K562 (cell line): ENCODE measurements at regions not wholly inside any gene's neighbourhood (a gene's known extent, or its start where the extent isn't known, plus 50 kb on each side); places are given as distances from the start of the nearest gene placed in this dataset.

ENCODE experiments used
- ATAC-seq: fragments of 200-7000 bp; cut with Tn5 transposase; 3 replicates; pipeline ENCODE4 v1.9.1; 2020; ENCODE audit warnings: moderate library complexity
- BruUV-seq: library from RNA; stranded (reverse); fragments of 400-500 nt; replicated peaks from 2 replicates; lab custom pipeline; 2021; lab: Mats Ljungman, UMichigan
- CTCF ChIA-PET: fragments of 300-600 bp; formaldehyde crosslinking; extraction: SDS; loops from one replicate; lab custom pipeline; 2021; ENCODE audit warnings: low intra/inter-chr PET ratio; lab: Yijun Ruan, JAX
- POLR2A ChIA-PET: fragments of 300-600, 350-650 bp; sonication (Branson Sonifier 250); formaldehyde crosslinking; extraction: SDS; loops from one replicate; lab custom pipeline; 2021; ENCODE audit warnings: antibody characterized with exemption, inconsistent platforms; lab: Yijun Ruan, JAX
- DNase-seq, 4 experiments: peaks; one replicate each; pipeline versions ENCODE4 v3.0.0 to v3.0.0-alpha.2; 2011 to 2018; ENCODE audit warnings: low spot score in 3 of 4, mixed read lengths in 3 of 4; ENCODE audit errors: extremely low read depth in 1 of 4
- FAIRE-seq: peaks from 2 replicates; lab custom pipeline; 2011; peaks lifted over from hg19 to GRCh38; lab: Jason Lieb, UNC
- H2AFZ ChIP-seq: 2 replicates; pipeline ENCODE4 v1.6.0; 2011; ENCODE audit warnings: low read depth, low read length, control low read depth, inconsistent platforms
- H3K27ac ChIP-seq: fragments of 200-600 bp; 3 replicates; pipeline ENCODE4 v1.8.0; 2011; ENCODE audit warnings: low read depth, mild to moderate bottlenecking, control low read depth, inconsistent platforms, low read length, moderate library complexity, mixed read lengths; ENCODE audit errors: extremely low read depth
- H3K27me3 ChIP-seq, 2 experiments: fragments of 300-600 bp in 1 of 2; 2 replicates in 1 of 2; 3 replicates in 1 of 2; pipeline versions ENCODE4 v1.6.0 to v1.8.0; 2011; ENCODE audit warnings: inconsistent platforms in 2 of 2, low read length in 2 of 2, mild to moderate bottlenecking in 1 of 2, mixed read lengths in 1 of 2, moderate library complexity in 1 of 2; ENCODE audit not compliant: control insufficient read depth in 2 of 2, insufficient read depth in 2 of 2
- H3K36me3 ChIP-seq: fragments of 300-600 bp; 3 replicates; pipeline ENCODE4 v1.8.0; 2011; ENCODE audit warnings: mild to moderate bottlenecking, low read length, inconsistent platforms; ENCODE audit not compliant: control insufficient read depth, insufficient read depth
- H3K4me1 ChIP-seq, 2 experiments: fragments of 200-600 bp in 1 of 2; replicated peaks in 1 of 2; 2 replicates in 1 of 2; 3 replicates in 1 of 2; pipeline versions ENCODE4 v1.5.1 to v1.8.0; 2011; ENCODE audit warnings: inconsistent platforms in 2 of 2, low read length in 2 of 2, mild to moderate bottlenecking in 1 of 2, mixed read lengths in 1 of 2, moderate library complexity in 1 of 2; ENCODE audit not compliant: control insufficient read depth in 2 of 2, insufficient read depth in 2 of 2
- H3K4me2 ChIP-seq: 2 replicates; pipeline ENCODE4 v1.6.1; 2011; ENCODE audit warnings: low read length, control low read depth, inconsistent platforms, mixed read lengths; ENCODE audit not compliant: insufficient read depth
- H3K4me3 ChIP-seq: fragments of 200-600 bp; sonication (generic), shearing (Covaris generic); 2 replicates; pipeline ENCODE4 v1.5.1; 2016; ENCODE audit warnings: control low read depth, inconsistent platforms
- H3K79me2 ChIP-seq: fragments of 200-600 bp; 3 replicates; pipeline ENCODE4 v1.8.0; 2011; ENCODE audit warnings: low read length, inconsistent platforms; ENCODE audit not compliant: control insufficient read depth, insufficient read depth
- H3K9ac ChIP-seq, 2 experiments: 2 replicates each; pipeline versions ENCODE4 v1.6.0 to v1.6.1; 2011; ENCODE audit warnings: low read depth in 2 of 2, low read length in 2 of 2, control low read depth in 1 of 2, inconsistent platforms in 1 of 2, mild to moderate bottlenecking in 1 of 2, mixed read lengths in 1 of 2; ENCODE audit not compliant: insufficient read depth in 1 of 2
- H3K9me1 ChIP-seq: one replicate; pipeline ENCODE4 v1.6.0; 2011; ENCODE audit warnings: inconsistent platforms, mild to moderate bottlenecking, low read length, moderate library complexity; ENCODE audit not compliant: control insufficient read depth, insufficient read depth
- H3K9me3 ChIP-seq: replicated peaks from 2 replicates; pipeline ENCODE4 v1.5.1; 2011; ENCODE audit warnings: low read depth, low read length, inconsistent platforms; ENCODE audit not compliant: control insufficient read depth, insufficient read depth
- H4K20me1 ChIP-seq: replicated peaks from 2 replicates; pipeline ENCODE4 v1.6.1; 2011; ENCODE audit warnings: low read length, inconsistent platforms, mixed read lengths; ENCODE audit not compliant: control insufficient read depth, insufficient read depth
- MTA1 ChIP-seq: fragments of 450-650 bp; IDR thresholded peaks from 2 replicates; pipeline ENCODE4 v1.6.1; 2017; ENCODE audit warnings: borderline replicate concordance
- TAF7 ChIP-seq: fragments of 450-650 bp; IDR thresholded peaks from 2 replicates; pipeline ENCODE4 v1.6.1; 2016; ENCODE audit warnings: missing genetic modification characterization, missing compliant biosample characterization
- ZBTB34 ChIP-seq: fragments of 250-450 bp; sonication (Bioruptor Pico); IDR thresholded peaks from 2 replicates; pipeline ENCODE4 v1.8.0; 2021; ENCODE audit warnings: mild to moderate bottlenecking, moderate library complexity
- ZKSCAN8 ChIP-seq: fragments of 200-800 bp; sonication (Bioruptor generic); IDR thresholded peaks from 2 replicates; pipeline ENCODE4 v1.6.1; 2016; ENCODE audit warnings: missing genetic modification characterization, missing compliant biosample characterization
- ZNF431 ChIP-seq: sonication (generic); formaldehyde crosslinking; IDR thresholded peaks from 2 replicates; pipeline ENCODE4 v1.8.0; 2022; ENCODE audit warnings: mild to moderate bottlenecking, missing genetic modification reagents
- WGBS: fragments of 100-300 bp; shearing (Covaris generic); methylation state at CpG from one replicate; pipeline ENCODE4 v1.1.6; 2016; ENCODE audit warnings: low coverage, mixed read lengths; ENCODE audit not compliant: insufficient coverage; ENCODE audit errors: missing lambda C conversion rate; 5-methylcytosine and 5-hydroxymethylcytosine counted together
- in situ Hi-C: fragments of 300-500 bp; cut with MboI; formaldehyde crosslinking; loops from 4 replicates; pipeline ENCODE4 v1.15.0; 2018; ENCODE audit warnings: inconsistent platforms, mixed read lengths
- intact Hi-C: fragments of 100-400 bp; cut with micrococcal nuclease; formaldehyde crosslinking; loops from 2 replicates; pipeline ENCODE4 v1.14.2; 2022

GRCh38 chr6:142669471-142670351, 275.3 kb downstream of the HIVEP2 start:
- no TSS peak for BruUV-seq
- Histone ChIP-seq H3K4me1 (no peaks in the 10 kb centered on the region), H3K27me3 (no peaks in the 10 kb centered on the region), H3K4me2 (no peak overlapping the region), H3K4me3 (no peak overlapping the region), H2AFZ (no peak overlapping the region), H3K9me1 (no peaks in the 10 kb centered on the region), H4K20me1 (no peaks in the 10 kb centered on the region), H3K9me3 (no peaks in the 10 kb centered on the region), H3K9ac (no peak overlapping the region), H3K79me2 (no peaks in the 10 kb centered on the region), H3K36me3 (no peaks in the 10 kb centered on the region), H3K27ac (no peak overlapping the region)
- intact Hi-C loops: no loop called here
- 1% methylated on average over 4 of the region's 4 CpGs for WGBS
- ATAC-seq (no peak), DNase-seq (no peak), FAIRE-seq (no peak)
- CTCF ChIA-PET: no interaction called here
- TF ChIP-seq TAF7 (tag): no peak
- no peak for TF ChIP-seq ZNF431 (CRISPR knock-in tag)
- no peak for TF ChIP-seq MTA1
- no peak for TF ChIP-seq ZBTB34
- TF ChIP-seq ZKSCAN8 (CRISPR knock-in tag): no peak
- POLR2A ChIA-PET: no interaction called here
- in situ Hi-C loops: no loop called here
